ENCODE measurements at regions not wholly inside any gene's neighbourhood (a gene's known extent, or its start where the extent isn't known, plus 50 kb on each side); places are given as distances from the start of the nearest gene placed in this dataset.

GRCh38 chr6:26257272-26257671 lies 107.7 kb upstream of the BTN3A2 start:
- Histone ChIP-seq H4K20me1 (replicated peaks; ENCODE audit: insufficient read depth) (peaks cover 2% of the 10 kb centered on the region; the same call in 1 of the 2 replicates), H3K27ac (ENCODE audit: low read depth) (no peak overlapping the region; the same call in 1 of the 2 replicates), H3K9me2 (ENCODE audit: insufficient read depth) (no peaks in the 10 kb centered on the region), H3K27me3 (ENCODE audit: insufficient read depth) (no peaks in the 10 kb centered on the region), H3K4me2 (no peak overlapping the region), H2AFZ (no peak overlapping the region), H3F3A (replicated peaks; ENCODE audit: low read depth) (no peaks in the 10 kb centered on the region), H3K4me3 (no peak overlapping the region), H3K79me2 (replicated peaks; ENCODE audit: insufficient read depth) (peaks cover 15% of the 10 kb centered on the region), H3K4me1 (ENCODE audit: insufficient read depth) (peaks cover 11% of the 10 kb centered on the region; the same call in 1 of the 2 replicates), H3K36me3 (ENCODE audit: insufficient read depth) (no peaks in the 10 kb centered on the region)
- peaks cover 42% of the 10 kb centered on the region for H3K4me1 Mint-ChIP-seq
- DNase-seq (ENCODE audit: low spot score): no peak
- H3K27ac Mint-ChIP-seq: peak overlapping the region; percentile 60; the same call in 1 of the 2 replicates
- H3K4me3 Mint-ChIP-seq: peak overlapping the region; percentile 13; the same call in 1 of the 3 replicates
- H3K36me3 Mint-ChIP-seq (ENCODE audit: low read depth): peaks cover 8% of the 10 kb centered on the region
- TF ChIP-seq STAT1 (IDR thresholded peaks at IDR 0.05; ENCODE audit: unreplicated experiment): no peak
- TF ChIP-seq REST (IDR thresholded peaks at IDR 0.05; ENCODE audit: unreplicated experiment): no peak
- no peak for TF ChIP-seq CTCF (conservative IDR thresholded peaks at IDR 0.05; ENCODE audit: low read depth in 2 of 2)
- no peak for TF ChIP-seq CREB1 (CRISPR knock-in tag; IDR thresholded peaks at IDR 0.05; ENCODE audit: low read depth)
- no peak for TF ChIP-seq EZH2phosphoT487 (IDR thresholded peaks at IDR 0.05; ENCODE audit: unreplicated experiment)
- TF ChIP-seq NANOG (IDR thresholded peaks at IDR 0.05; ENCODE audit: borderline replicate concordance): no peak
- H3K9me3 Mint-ChIP-seq: no peaks in the 10 kb centered on the region
- H3K27me3 Mint-ChIP-seq (ENCODE audit: insufficient read depth, low read depth, poor library complexity): peaks cover 5% of the 10 kb centered on the region
- peak; percentile 7; the same call in 2 of the 3 replicates for ATAC-seq

- peak; percentile 57 for DNase-seq (ENCODE audit: low spot score)
- H3K4me3 Mint-ChIP-seq: no peak overlapping the region
These were observed 106.6 kb upstream of the BTN3A2 start for GRCh38 chr6:26258212-26258977.

More at GRCh38 chr6:26258212-26258977, 106.6 kb upstream of the BTN3A2 start:
- Mint-ChIP-seq H3K27ac (no peak overlapping the region), H3K4me1 (peaks cover 38% of the 10 kb centered on the region), H3K27me3 (ENCODE audit: insufficient read depth, low read depth, poor library complexity) (peaks cover 2% of the 10 kb centered on the region), H3K9me3 (no peaks in the 10 kb centered on the region), H3K36me3 (ENCODE audit: low read depth) (no peaks in the 10 kb centered on the region; the same call in 2 of the 3 replicates)
- H3K9me2 ChIP-seq (ENCODE audit: insufficient read depth): no peaks in the 10 kb centered on the region
- ATAC-seq: peak; percentile 60
- H3K27me3 ChIP-seq (ENCODE audit: insufficient read depth): no peaks in the 10 kb centered on the region
- H3K4me2 ChIP-seq: 0 out of 2 replicates have a peak overlapping the region, but pooled peaks have one; percentile 10
- H3K27ac ChIP-seq (ENCODE audit: low read depth): no peak overlapping the region
- no peaks in the 10 kb centered on the region; the same call in 1 of the 2 replicates for H4K20me1 ChIP-seq (replicated peaks; ENCODE audit: insufficient read depth)
- H3F3A ChIP-seq (replicated peaks; ENCODE audit: low read depth): no peaks in the 10 kb centered on the region
- no peaks in the 10 kb centered on the region for H3K36me3 ChIP-seq (ENCODE audit: insufficient read depth)
- peaks cover 4% of the 10 kb centered on the region; the same call in 1 of the 2 replicates for H3K79me2 ChIP-seq (replicated peaks; ENCODE audit: insufficient read depth)
- no peak overlapping the region for H3K4me3 ChIP-seq
- no peak overlapping the region for H2AFZ ChIP-seq
- peaks cover 11% of the 10 kb centered on the region; the same call in 1 of the 2 replicates for H3K4me1 ChIP-seq (ENCODE audit: insufficient read depth)
- no peak for TF ChIP-seq JUNB (IDR thresholded peaks at IDR 0.05; ENCODE audit: unreplicated experiment)
- no peak for TF ChIP-seq REST (IDR thresholded peaks at IDR 0.05; ENCODE audit: unreplicated experiment)
- peak; percentile 44 to 52 for TF ChIP-seq CTCF (conservative IDR thresholded peaks at IDR 0.05; ENCODE audit: low read depth in 2 of 2)
